PC-3 (cell line): ENCODE measurements at regions not wholly inside any gene's neighbourhood (a gene's known extent, or its start where the extent isn't known, plus 50 kb on each side); places are given as distances from the start of the nearest gene placed in this dataset.
"Not testable (repeated sequence)": the region's sequence is repeated elsewhere in the genome, so short reads cannot be mapped to it uniquely, and the experiment has no call there.

Experiments
- ATAC-seq: fragments of 200-7000 bp; cut with Tn5 transposase; 2 replicates; pipeline ENCODE4 v1.9.1; 2020; ENCODE audit warnings: mild to moderate bottlenecking, moderate library complexity
- BruUV-seq: library from RNA; stranded (reverse); fragments of 400-500 nt; replicated peaks from 2 replicates; lab custom pipeline; 2021; lab: Mats Ljungman, UMichigan
- CTCF ChIA-PET: fragments of 300-600 bp; sonication (Branson Sonifier 250); formaldehyde crosslinking; loops from one replicate; lab custom pipeline; 2022; ENCODE audit warnings: antibody characterized with exemption; lab: Charles Lee
- POLR2A ChIA-PET: fragments of 300-600 bp; sonication (Branson Sonifier 250); formaldehyde crosslinking; loops from one replicate; lab custom pipeline; 2022; ENCODE audit warnings: antibody characterized with exemption; ENCODE audit not compliant: unreplicated experiment; lab: Charles Lee
- DNase-seq: peaks from one replicate; pipeline ENCODE4 v3.0.0-alpha.2; 2015
- H2AFZ ChIP-seq: fragments of 300-600 bp; sonication (generic); 2 replicates; pipeline ENCODE4 v1.6.0; 2016; ENCODE audit warnings: antibody characterized with exemption, low read length
- H3F3A ChIP-seq: fragments of 300-600 bp; sonication (generic); one replicate; pipeline ENCODE4 v1.6.0; 2017; ENCODE audit warnings: antibody characterized with exemption, low read length, control low read depth, mild to moderate bottlenecking; ENCODE audit not compliant: unreplicated experiment
- H3K27ac ChIP-seq: fragments of 300-600 bp; sonication (generic); 2 replicates; pipeline ENCODE4 v1.5.1; 2016; ENCODE audit warnings: mild to moderate bottlenecking, low read length
- H3K27me3 ChIP-seq: fragments of 300-600 bp; sonication (generic); 2 replicates; pipeline ENCODE4 v1.6.1; 2016; ENCODE audit warnings: low read length, mixed read lengths
- H3K36me3 ChIP-seq: fragments of 300-600 bp; sonication (generic); 2 replicates; pipeline ENCODE4 v1.6.1; 2016; ENCODE audit warnings: low read depth, mixed run types, low read length, mixed read lengths
- H3K4me1 ChIP-seq: fragments of 300-600 bp; sonication (generic); 2 replicates; pipeline ENCODE4 v1.5.1; 2016; ENCODE audit warnings: low read length; ENCODE audit not compliant: insufficient read depth
- H3K4me2 ChIP-seq: fragments of 300-600 bp; sonication (generic); 2 replicates; pipeline ENCODE4 v1.6.0; 2016; ENCODE audit warnings: low read length
- H3K4me3 ChIP-seq: fragments of 300-600 bp; sonication (generic); 2 replicates; pipeline ENCODE4 v1.5.1; 2016; ENCODE audit warnings: mild to moderate bottlenecking, low read length, mixed read lengths
- H3K79me2 ChIP-seq: fragments of 300-600 bp; sonication (generic); 2 replicates; pipeline ENCODE4 v1.6.1; 2017; ENCODE audit warnings: low read length, mixed read lengths
- H3K9ac ChIP-seq: fragments of 300-600 bp; sonication (generic); 2 replicates; pipeline ENCODE4 v1.6.0; 2016; ENCODE audit warnings: mild to moderate bottlenecking, low read length
- H3K9me2 ChIP-seq: fragments of 300-600 bp; sonication (generic); replicated peaks from 2 replicates; pipeline ENCODE4 v1.6.1; 2016; ENCODE audit warnings: mixed run types, low read length, mixed read lengths
- H3K9me3 ChIP-seq: fragments of 300-600 bp; sonication (generic); 2 replicates; pipeline ENCODE4 v1.6.1; 2016; ENCODE audit warnings: low read length, mixed read lengths
- H4K20me1 ChIP-seq: fragments of 300-600 bp; sonication (generic); 2 replicates; pipeline ENCODE4 v1.6.1; 2016; ENCODE audit warnings: low read length, mixed read lengths
- CTCF ChIP-seq: fragments of 300-600 bp; sonication (generic); conservative IDR thresholded peaks from 2 replicates; pipeline ENCODE4 v1.5.1; 2017; ENCODE audit warnings: antibody characterized with exemption, low read depth, mild to moderate bottlenecking, low read length
- EZH2 ChIP-seq: fragments of 300-600 bp; sonication (generic); IDR thresholded peaks from one replicate; pipeline ENCODE4 v1.6.1; 2017; ENCODE audit warnings: antibody characterized with exemption, mild to moderate bottlenecking, low read length; ENCODE audit not compliant: unreplicated experiment
- EZH2phosphoT487 ChIP-seq: fragments of 300-600 bp; sonication (generic); IDR thresholded peaks from 2 replicates; pipeline ENCODE4 v1.6.1; 2018; ENCODE audit warnings: mild to moderate bottlenecking, antibody characterized with exemption, low read length, borderline replicate concordance
- intact Hi-C: fragments of 100-400 bp; cut with micrococcal nuclease; formaldehyde crosslinking; loops from 2 replicates; pipeline ENCODE4 v1.9.0; 2023

- H3K4me3 ChIP-seq, result no peak overlapping the region
- no peaks in the 10 kb centered on the region for H4K20me1 ChIP-seq
- ChIA-PET POLR2A (no interaction called here), CTCF (no interaction called here)
- no peaks in the 10 kb centered on the region for H3K36me3 ChIP-seq
- TF ChIP-seq EZH2, result no peak
- no peaks in the 10 kb centered on the region for H3K9me2 ChIP-seq
- H3K27me3 ChIP-seq, result no peaks in the 10 kb centered on the region
- ATAC-seq, result no peak
- no peak overlapping the region for H3K4me2 ChIP-seq
- no peak overlapping the region for H3K27ac ChIP-seq
- no peaks in the 10 kb centered on the region for H3K4me1 ChIP-seq
- H3K9ac ChIP-seq, result no peak overlapping the region
- H2AFZ ChIP-seq, result no peak overlapping the region
- H3K9me3 ChIP-seq, result no peaks in the 10 kb centered on the region
- H3K79me2 ChIP-seq, result no peaks in the 10 kb centered on the region
- BruUV-seq, result no TSS peak
- DNase-seq, result no peak
- intact Hi-C loops, result no loop called here
- H3F3A ChIP-seq, result no peaks in the 10 kb centered on the region
These were observed 187.5 kb downstream of the BMP15 start for GRCh38 chrX:51098046-51098445.

- H3K36me3 ChIP-seq, ATAC-seq, CTCF ChIA-PET, H3K4me1 ChIP-seq, DNase-seq, H3F3A ChIP-seq, H3K9me3 ChIP-seq, H3K79me2 ChIP-seq, H3K4me3 ChIP-seq, H4K20me1 ChIP-seq, intact Hi-C loops, H3K4me2 ChIP-seq, H3K27me3 ChIP-seq, H2AFZ ChIP-seq, BruUV-seq, H3K9ac ChIP-seq, POLR2A ChIA-PET, H3K27ac ChIP-seq, H3K9me2 ChIP-seq: not testable (repeated sequence)
These were observed 208.8 kb downstream of the BMP15 start for GRCh38 chrX:51119058-51119926.

- POLR2A ChIA-PET, ATAC-seq: not testable (repeated sequence)
These were observed 206.9 kb upstream of the NUDT10 start for GRCh38 chrX:51125743-51126142.

GRCh38 chrX:51144828-51145442, 187.7 kb upstream of the NUDT10 start:
- no peak overlapping the region for H3K4me2 ChIP-seq
- no peak overlapping the region for H3K27ac ChIP-seq
- H3K27me3 ChIP-seq, result no peaks in the 10 kb centered on the region
- no peaks in the 10 kb centered on the region for H3K36me3 ChIP-seq
- H2AFZ ChIP-seq, result no peak overlapping the region
- H3K79me2 ChIP-seq, result no peaks in the 10 kb centered on the region
- H3K4me1 ChIP-seq, result no peaks in the 10 kb centered on the region
- intact Hi-C loops, result loop anchor here (5.0 kb wide), 1 partner anchor 277 kb away; no protein-coding TSS in a partner anchor
- TF ChIP-seq EZH2 (no peak), CTCF (peak; percentile 75), EZH2phosphoT487 (no peak)
- ATAC-seq (peak; percentile 31; the same call in 1 of the 2 replicates), DNase-seq (peak; percentile 48)
- no peaks in the 10 kb centered on the region for H3K9me3 ChIP-seq
- POLR2A ChIA-PET, result no interaction called here
- H3K9ac ChIP-seq, result no peak overlapping the region
- CTCF ChIA-PET, result no interaction called here
- H3K9me2 ChIP-seq, result no peaks in the 10 kb centered on the region
- no TSS peak for BruUV-seq
- no peaks in the 10 kb centered on the region for H3F3A ChIP-seq
- no peak overlapping the region for H3K4me3 ChIP-seq
- no peaks in the 10 kb centered on the region for H4K20me1 ChIP-seq

More at GRCh38 chrX:51125743-51126142, 206.9 kb upstream of the NUDT10 start:
- DNase-seq, H3F3A ChIP-seq, BruUV-seq, CTCF ChIA-PET, H3K4me3 ChIP-seq, H3K79me2 ChIP-seq, H3K4me2 ChIP-seq, H3K9me2 ChIP-seq, H3K27ac ChIP-seq, H3K36me3 ChIP-seq, H4K20me1 ChIP-seq, H3K4me1 ChIP-seq, H3K27me3 ChIP-seq, H2AFZ ChIP-seq, H3K9ac ChIP-seq, H3K9me3 ChIP-seq, intact Hi-C loops: not testable (repeated sequence)
